HG02678 (cell line): ENCODE measurements at regions not wholly inside any gene's neighbourhood (a gene's known extent, or its start where the extent isn't known, plus 50 kb on each side); places are given as distances from the start of the nearest gene placed in this dataset.

ENCODE experiments used
- ATAC-seq: cut with Tn5 transposase; IDR thresholded peaks from one replicate; pipeline ENCODE4 v1.9.1; 2021; ENCODE audit warnings: mild to moderate bottlenecking, moderate library complexity; ENCODE audit not compliant: unreplicated experiment

DNA sequence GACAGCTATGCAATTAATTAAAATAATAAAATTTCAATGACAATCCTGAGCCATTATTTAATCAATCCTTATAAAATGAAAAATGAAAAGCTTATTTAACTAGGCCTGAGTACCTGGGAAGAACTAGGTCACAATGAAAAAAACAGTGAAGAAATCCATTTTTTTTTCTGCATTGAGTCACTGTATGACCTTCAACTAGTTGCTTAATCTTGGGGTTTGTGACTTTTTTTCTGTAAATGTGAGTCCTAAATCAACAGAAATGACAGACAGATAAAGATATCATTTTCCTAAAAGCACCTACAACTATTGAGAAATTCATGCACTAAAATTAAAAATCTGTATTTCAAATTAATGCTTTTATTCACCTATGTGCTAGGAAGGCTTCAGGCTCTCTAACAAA, 96.8 kb downstream of the TMEM26 start:
- no peak for ATAC-seq

DNA sequence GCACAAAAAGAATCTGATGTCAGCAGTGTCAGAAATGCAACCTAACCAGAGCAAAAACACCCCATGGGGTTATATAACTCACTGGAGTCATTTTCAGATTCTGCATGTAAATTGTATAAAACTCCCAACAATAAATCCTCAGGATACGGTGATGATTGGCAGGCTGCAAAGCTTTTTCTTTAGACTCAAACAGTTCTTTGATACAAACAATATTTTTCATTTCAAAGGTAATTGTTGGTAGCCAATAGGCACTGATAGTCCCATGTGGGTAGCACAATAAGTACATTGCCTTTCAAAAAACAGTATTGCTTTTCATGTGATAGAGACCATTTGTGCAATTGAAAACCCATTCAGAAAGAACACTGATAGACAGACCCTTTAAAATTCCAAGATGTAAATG, 98.0 kb downstream of the TMEM26 start:
- ATAC-seq, result no peak

DNA sequence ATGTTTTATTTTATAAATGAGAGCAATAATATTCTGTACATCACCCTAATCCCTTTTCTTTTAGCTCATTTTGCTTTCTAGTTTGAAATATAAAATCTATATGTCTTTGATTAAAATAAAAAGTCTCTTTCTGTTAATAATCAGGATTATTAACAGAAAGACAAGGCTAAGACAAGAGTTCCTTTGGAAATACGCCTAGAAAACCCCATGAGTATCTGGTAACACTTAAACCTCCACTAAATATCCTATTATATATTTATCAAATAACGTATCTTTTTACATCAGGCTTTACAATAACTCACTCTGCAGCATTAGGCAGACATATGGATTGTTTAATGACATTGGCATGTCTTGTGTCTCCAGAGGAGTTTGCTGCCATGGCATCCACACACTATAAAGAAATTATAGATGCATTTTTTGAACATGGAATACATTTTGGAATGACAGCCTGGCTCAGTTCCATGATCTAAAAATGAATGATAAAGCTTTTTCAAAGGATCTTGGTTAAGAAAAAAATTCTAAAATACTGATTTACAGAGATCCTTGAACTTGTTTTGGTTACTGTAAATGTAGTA, 98.7 kb downstream of the TMEM26 start:
- ATAC-seq, result no peak

DNA sequence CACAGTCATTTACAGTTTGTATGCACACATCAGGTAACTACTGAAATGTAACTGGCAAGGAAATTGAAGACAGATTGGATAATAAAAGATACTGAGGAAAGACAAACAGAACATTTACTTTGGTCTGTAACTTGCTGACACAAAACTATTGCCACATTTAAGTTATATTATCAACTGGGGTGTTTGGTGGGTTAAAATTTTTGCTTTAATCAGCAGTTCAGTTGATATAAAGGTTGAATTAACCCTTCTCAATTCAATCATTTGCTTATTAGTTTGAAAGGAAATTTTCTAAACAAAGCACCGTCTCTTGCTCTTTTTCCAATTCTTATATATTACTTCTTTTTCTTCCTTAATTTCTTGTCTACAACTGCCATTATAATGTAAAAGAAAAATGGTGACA, 102.4 kb downstream of the TMEM26 start:
- ATAC-seq, result no peak

DNA sequence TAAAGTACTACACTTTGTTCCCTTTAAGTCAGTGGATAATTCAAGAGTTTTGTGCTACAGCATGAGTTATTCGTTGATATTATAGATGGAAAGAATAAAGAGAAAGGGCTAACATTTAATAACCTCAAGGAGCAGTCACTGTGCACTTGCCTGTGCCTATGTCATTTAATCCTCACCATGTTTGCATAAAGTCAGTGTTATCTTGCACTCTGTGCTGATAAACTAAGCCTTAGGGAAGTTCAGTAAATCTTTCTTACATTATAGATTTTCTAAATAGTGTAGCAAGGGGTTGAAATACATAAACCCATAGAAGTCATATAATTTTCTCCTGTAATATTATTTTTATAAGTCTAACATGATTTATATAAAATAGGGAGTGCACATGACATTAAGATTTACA, 103.1 kb downstream of the TMEM26 start:
- no peak for ATAC-seq

DNA sequence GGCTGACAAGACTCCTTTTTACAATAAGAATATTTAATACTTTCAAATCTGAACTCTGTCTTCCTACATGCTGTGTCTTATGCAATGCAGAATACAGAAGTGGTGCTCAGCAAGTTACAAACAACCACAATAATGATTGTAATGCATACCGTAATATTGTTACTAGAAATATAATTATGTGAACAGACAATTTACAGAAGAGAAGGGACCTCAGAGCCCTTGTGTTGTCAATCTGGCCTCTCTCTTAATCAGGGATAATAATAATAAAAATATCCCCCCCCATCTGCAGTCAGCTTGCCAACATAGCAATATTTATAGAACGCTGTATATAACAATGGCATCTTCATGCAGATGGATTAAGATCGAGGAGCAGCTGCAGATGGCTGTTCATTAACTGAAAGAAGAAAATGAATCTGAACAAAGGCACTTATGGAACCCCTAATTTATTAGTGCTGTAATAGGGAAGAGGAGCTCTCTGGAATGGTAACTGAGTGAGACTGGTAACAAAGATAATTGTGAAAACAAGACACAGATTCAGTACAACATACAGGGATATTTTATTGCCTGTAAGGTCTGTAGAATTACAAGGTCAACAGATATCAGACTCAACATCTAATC, 106.3 kb downstream of the TMEM26 start:
- no peak for ATAC-seq

DNA sequence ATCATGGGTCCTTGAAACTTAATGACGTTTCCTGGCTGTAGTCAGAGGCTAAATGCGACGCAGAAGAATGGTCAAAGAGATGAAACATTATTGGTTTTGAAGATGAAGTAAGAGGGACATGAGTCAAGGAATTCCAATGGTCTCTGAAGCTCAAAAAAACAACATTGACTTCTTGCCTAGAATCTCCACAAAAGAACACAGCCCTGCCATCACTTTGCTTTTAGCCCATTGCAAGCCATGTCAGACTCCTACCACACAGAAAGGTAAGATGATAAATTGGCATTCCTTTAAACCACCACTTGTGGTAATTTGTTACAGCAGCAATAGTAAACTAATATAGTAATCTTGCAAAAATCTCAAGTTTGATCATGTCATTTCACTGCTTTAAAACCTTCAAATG, 109.4 kb downstream of the TMEM26 start:
- no peak for ATAC-seq

DNA sequence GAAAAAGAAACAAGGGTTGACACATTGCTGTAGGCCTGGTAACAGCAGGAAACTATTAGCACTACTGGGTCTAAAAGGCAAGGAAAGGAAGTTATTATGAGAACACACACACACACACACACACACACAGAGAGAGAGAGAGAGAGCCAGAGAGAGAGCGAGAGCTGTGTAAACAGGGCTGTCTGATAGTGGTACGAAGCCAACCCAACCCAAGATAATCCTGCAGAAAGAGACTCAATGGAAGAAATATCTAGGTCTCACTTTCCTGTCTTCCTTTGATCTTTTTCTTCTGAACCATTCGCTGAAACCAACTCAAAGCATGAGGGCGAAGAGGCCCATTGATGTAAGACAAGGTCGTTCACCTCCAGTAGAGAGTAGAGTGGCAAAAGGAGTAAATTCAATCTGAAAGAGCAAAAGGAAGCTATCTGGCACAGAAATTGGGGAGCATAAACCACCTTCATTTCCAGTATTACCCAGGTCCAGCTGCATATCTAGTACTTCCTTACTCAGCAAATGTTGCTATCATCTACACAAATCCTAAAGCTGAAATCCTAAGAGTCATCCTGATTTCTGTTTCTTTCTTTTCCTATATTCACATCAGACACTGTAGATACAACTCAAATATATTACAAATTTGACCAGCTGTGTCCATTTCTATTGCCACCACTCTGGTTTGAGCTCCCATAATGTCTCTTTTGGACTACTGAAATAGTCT, 110.2 kb downstream of the TMEM26 start:
- ATAC-seq, result no peak

DNA sequence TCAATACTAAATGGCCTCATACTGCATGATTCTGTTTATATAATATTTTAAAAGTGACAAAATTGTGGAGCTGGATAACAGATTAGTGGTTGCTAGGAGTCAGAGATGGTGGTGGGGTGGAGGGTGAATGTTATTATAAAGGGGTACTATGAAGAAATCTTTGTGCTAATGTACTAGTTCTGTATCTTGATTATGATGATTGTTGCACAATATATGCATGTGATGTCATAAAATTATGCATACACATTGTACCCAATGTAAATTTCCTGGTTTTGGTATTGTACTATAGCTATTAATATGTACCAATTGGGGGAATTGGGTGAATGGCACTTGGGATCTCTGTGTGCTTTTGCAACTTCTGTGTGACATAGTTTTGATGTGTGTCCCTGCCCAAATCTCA, 112.2 kb downstream of the TMEM26 start:
- no peak for ATAC-seq

DNA sequence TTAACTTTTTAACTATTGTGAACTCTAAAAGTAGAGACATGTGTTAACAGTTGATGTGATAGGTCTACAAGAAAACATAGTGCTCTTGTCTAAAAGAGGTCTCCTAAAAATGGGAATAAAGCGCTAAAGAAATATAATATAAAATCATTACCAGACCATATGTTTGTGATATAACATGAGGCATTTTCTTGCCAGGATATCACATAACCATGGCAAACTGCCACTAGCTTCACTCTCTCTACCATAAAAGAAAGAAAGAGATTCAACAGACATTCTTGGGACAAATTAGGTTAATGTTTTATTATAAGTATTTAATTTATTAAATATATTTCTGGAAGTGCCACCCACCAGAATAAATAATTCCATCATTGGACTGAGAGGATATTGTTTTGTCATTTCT, 115.0 kb downstream of the TMEM26 start:
- no peak for ATAC-seq

DNA sequence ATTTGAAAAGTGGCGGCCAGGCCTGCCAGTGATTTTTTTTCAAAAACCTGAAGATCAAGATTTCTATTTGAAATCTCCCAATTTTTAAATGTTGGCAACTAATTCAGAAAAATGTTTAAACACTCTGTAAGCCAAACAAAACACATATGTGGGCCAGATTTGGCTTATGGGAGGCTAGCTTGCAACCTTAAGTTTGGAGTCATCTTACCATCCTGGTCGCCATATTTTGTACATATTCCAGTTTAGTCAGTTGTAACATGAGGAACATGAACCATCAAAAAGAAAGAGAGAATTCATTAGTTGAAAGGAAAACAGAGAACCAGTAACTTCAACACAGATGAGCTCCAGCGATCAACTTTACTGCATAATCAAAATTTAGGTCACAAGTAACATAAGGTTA, 115.4 kb downstream of the TMEM26 start:
- no peak for ATAC-seq

DNA sequence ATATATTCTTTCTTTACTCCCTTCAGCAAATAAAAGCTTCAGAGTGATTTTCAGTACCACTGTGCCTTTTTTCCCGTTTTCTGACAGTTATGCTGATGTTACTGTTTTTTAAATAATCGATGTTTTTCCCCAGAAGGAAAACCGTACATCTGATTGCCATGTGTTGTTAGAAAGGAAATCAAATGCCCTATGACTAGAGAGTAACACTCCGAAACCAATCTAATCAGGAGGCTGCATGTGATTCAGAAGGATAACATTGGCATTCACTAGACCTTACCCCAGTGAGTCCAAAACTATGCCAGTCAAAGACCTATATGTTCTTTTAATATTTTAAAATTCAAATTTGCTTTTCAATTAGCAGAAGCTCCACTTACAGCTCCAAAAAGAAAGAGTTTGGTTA, 116.3 kb downstream of the TMEM26 start:
- no peak for ATAC-seq

DNA sequence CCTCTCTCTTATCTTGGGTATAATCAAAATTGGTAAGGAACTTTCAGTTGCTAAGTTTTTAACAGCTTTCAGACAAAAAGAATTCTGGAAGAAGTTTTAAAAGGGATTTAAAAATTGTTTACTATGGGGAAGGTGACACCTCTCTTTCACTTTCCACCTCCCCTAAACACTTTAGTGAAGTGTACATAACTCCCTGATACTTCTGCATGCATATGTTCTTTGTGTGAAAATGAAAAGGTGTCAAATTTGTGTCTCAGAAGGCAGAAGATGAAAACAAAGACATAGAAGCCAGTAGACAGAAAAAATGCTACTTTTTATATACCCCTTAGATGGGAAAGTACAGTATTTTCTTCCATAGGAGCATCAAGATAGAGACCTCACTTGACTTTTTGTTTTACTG, 117.8 kb downstream of the TMEM26 start:
- ATAC-seq, result no peak

DNA sequence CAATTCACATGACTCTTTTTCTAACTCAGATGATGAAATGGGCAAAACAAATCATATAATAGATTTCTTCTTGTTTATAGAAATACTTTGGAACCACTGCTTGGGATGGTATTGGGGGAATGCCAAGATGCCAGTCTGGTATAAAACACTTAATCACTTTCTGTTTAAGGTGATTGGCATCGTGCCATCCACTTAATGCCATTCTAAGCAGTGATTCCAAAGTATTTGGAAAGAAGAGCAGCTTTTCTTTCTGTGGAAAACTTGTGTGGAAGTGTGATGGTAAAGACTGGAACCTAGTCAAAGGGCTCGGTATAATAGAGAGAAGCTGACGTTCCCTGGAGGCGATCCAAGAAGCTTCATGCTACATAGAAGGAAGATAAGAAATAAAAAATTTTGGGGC, 120.6 kb downstream of the TMEM26 start:
- no peak for ATAC-seq

DNA sequence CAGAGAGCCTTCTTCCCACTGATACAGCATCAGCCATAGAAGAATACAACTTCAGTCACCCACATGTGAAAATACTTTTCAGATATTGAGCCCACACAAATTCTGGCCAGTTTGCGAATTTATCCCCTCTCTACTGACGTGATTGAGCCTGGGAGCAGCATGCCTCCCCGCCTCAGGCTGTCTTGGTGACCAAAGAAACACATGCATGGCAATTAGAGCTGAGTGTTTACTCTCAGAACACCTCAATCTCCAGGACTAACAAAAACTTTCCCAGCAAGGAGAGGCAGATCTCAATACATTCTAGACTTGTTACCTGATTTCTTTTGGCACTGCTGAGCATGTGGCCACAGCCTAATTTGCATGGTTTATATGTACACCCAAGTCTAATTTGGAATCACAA, 122.5 kb downstream of the TMEM26 start:
- ATAC-seq, result no peak

DNA sequence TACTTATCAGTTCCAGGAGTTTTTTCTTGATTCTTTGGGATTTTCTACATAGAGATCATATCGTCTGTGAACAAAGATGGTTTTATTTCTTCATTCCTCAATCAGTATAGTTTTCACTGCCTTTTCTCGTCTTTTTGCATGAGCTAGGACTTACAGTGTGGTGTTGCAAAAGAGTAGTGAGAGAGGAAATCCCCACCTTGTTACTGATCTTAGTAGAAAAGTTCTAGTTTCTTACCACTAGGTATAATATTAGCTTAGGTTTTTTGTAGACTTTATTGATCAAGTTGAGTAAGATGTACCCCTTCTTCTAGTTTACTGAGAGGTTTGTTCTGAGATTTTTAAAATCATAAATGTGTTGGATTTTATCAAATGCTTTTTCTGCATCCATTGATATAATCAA, 123.3 kb downstream of the TMEM26 start:
- ATAC-seq, result peak; percentile 92

DNA sequence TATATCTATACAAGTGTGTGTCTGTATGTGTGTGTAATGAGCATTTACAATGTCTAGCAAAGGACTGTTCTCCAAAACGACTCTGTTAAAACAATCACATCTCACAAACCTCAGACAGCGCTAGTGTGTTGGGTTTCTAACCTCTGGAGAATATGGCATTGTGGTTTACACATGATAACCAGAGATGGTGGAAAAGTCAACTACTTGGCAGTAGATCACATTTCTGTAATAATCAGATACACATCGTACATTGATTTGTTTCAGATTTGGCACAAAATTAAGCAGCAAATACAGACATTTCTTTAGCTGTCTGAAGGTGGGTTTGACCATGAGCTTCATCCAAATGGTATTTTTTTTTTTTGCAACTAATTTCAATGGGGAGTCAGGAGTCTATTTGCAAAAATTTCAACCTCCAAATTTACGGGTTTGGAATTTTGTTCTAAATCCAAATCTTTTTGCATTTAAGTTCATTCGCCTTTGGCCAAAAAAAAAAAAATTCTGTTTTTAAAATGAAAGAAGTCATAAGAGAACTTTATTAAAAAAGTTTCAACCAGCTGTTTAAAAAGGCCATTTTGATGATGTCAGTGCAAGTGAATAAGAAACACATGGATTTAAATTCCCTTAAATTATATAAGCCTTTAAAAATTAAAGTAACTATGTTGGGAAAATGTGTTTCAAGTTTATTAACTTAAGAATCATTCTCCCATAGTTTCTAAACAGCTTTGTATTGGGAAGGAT, 127.8 kb downstream of the TMEM26 start:
- ATAC-seq, result no peak

DNA sequence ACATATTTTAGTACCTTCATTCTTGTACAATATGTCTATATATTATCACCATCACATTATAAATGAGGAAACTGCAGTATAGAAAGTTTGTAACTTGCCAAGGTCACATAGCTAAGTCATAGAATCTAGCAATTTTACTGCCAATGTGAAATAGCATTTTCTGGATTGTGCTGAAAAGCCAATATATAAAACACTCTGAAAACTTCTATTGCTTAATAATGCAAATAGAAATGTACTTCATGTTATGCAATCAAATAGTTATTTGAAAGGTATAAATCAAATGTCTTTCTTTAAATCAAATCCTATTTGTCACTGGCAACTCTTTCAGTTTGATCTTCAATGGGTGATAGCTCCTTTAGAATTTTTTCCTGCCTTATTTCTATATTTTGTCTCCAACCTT, 129.5 kb downstream of the TMEM26 start:
- no peak for ATAC-seq

DNA sequence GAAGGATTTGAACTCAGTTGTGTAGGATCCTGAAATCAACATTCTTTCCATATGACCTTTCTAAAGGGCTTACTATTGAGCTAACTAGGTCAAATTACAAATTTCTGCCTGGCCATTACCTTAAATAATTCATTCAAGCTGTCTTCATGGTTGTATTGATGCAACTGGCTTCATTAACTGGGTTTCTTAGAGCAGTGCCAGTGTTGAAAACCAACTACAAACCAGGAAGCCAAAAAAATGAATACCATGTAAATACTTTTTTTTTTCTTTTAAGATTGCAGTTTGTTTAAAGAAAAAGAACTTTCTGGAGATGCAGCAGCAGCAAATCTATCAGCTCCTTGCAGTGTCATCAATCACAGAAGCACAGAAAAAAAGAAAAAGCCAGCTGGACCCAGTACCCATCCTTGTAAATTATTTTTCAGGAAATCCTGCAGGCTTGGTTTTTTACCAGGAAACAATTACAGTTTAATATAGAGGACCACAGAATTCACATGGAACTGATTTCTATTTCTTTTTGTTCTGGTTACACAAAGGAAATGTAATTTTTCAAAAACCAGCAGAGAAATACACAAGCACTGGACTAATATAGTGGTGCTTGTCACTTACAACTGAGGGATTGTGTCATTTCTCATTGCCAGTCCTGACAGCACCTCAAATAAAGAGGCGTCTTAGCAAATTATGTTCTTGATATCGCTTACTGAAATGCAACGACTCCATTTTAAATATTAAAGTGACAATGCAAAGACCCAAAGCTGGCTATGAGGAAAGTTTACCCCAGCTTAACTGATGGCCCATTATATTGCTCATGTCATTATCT, 131.9 kb downstream of the TMEM26 start:
- ATAC-seq, result no peak

DNA sequence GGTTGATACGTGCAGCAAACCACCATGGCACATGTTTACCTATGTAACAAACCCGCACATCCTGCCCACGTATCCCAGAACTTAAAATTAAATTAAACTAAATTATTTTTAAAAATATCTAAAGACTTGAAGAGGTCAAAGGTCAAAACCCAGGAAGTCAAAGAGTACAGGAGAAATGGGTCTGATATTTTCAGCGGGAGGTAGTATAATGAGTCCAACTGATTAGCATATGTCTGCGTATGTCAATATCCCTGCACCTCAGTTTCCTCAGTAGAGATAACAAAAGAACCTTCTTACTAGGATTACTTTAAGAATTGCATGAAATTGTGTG, 133.0 kb downstream of the TMEM26 start:
- no peak for ATAC-seq
